MM.1S (cell line): ENCODE measurements at regions not wholly inside any gene's neighbourhood (a gene's known extent, or its start where the extent isn't known, plus 50 kb on each side); places are given as distances from the start of the nearest gene placed in this dataset.

ENCODE experiments used
- EZH2 ChIP-seq: fragments of 300-600 bp; sonication (generic); optimal IDR thresholded peaks from 2 replicates; pipeline ENCODE3; 2017; ENCODE audit warnings: low read depth, mild to moderate bottlenecking, antibody characterized with exemption, low read length, mixed read lengths
- TF ChIP-seq, protein P1 (sequence below): fragments of 300-600 bp; sonication (generic); IDR thresholded peaks from 2 replicates; pipeline ENCODE4 v1.5.1; 2016; ENCODE audit warnings: antibody characterized with exemption, low read length, mixed read lengths

DNA sequence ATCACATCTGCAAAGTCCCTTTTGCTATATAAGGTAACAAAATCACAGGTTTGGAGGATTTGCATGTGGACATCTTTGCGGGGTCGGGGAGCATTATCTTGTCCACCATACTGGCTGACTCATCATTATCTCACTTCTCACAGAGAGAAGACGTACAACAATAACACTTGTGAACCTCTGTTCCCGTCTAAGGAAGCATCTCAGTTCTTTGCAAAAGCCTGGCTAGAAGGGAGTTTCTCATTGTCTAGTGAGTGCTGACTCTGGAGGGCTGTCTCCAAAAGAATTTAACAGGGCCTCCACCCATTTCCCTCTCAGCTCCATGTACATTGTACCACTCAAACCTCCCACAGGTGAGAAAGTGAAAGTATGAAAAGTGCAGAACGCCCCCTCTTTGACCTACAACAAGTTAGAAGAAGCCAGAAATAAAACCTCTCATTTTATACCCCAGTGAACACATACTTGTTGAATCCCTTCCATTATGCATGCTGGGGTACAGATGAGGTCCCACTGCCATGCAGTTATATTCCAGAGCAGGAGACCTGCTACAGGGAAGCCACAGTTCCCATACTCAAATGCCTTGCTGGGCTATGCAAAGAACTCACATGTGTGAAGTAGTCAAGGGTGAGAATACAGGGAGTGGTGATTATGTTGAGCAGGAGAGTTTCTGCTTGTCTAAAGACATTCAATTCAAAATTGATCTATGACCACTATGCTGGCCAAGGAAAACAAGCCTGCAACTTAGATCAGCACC lies 121.7 kb upstream of the PRDX6 start:
- TF ChIP-seq, protein P1, sequence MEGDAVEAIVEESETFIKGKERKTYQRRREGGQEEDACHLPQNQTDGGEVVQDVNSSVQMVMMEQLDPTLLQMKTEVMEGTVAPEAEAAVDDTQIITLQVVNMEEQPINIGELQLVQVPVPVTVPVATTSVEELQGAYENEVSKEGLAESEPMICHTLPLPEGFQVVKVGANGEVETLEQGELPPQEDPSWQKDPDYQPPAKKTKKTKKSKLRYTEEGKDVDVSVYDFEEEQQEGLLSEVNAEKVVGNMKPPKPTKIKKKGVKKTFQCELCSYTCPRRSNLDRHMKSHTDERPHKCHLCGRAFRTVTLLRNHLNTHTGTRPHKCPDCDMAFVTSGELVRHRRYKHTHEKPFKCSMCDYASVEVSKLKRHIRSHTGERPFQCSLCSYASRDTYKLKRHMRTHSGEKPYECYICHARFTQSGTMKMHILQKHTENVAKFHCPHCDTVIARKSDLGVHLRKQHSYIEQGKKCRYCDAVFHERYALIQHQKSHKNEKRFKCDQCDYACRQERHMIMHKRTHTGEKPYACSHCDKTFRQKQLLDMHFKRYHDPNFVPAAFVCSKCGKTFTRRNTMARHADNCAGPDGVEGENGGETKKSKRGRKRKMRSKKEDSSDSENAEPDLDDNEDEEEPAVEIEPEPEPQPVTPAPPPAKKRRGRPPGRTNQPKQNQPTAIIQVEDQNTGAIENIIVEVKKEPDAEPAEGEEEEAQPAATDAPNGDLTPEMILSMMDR = no peak
- TF ChIP-seq EZH2 = no peak
